ENCODE measurements at regions not wholly inside any gene's neighbourhood (a gene's known extent, or its start where the extent isn't known, plus 50 kb on each side); places are given as distances from the start of the nearest gene placed in this dataset.

DNA sequence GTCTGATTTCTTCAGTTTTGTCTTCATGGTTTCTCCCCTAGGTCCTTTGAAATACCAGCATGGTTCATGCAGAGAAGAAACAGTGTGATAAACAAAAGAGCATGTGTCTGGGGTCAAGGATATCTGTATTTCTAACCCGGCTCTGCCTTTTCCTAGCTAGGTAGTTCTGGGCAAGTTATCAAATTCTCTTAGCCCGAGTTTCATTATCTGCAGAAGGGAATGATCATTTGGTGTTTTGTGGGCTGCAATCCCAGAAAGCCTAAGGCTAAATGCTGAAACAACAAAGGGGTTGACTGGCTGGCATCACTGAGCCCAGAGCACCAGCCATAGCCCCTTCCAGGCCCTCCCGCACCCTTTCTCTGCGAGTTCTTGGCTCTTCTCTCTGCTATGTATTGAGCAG, 51.7 kb upstream of the DAPL1 start:
- FAIRE-seq (no peak), DNase-seq (ENCODE audit: low read depth, low spot score) (no peak)
- H3K9me1 ChIP-seq (replicated peaks; ENCODE audit: control insufficient read depth, extremely low read depth, insufficient read depth, low read length), result no peaks in the 10 kb centered on the region
- H3K79me2 ChIP-seq (ENCODE audit: control insufficient read depth, insufficient read depth, low read length), result no peaks in the 10 kb centered on the region
- no peak overlapping the region for H2AFZ ChIP-seq (ENCODE audit: low read depth, low read length)
- no peak overlapping the region for H3K4me3 ChIP-seq (replicated peaks in 1 of 3; ENCODE audit: insufficient read depth in 1 of 3, low read depth in 1 of 3, low read length in 3 of 3)
- intact Hi-C loops (cut with micrococcal nuclease) (no loop called here), dilution Hi-C loops (cut with MboI; ENCODE audit: extremely low pct_ligation_motif_present, low sequenced_read_pairs) (no loop called here)
- ChIA-PET CTCF (interaction anchor here (0.9 to 7.9 kb wide), 7 partner anchors 11 to 1247 kb away, joined by 3 to 143 read pairs (median 30); partner anchors contain the start of genes CCDC148 and PKP4), POLR2A (no interaction called here)
- peaks cover 16 to 17% of the 10 kb centered on the region in 2 experiments for H3K27me3 ChIP-seq (ENCODE audit: control insufficient read depth in 2 of 2, insufficient read depth in 2 of 2, low read length in 2 of 2)
- no TSS peak for BruUV-seq (replicated peaks)
- H3K4me2 ChIP-seq (ENCODE audit: insufficient read depth, low read length), result no peak overlapping the region
- H3K9ac ChIP-seq (replicated peaks; ENCODE audit: extremely low read depth, insufficient read depth, low read length), result no peak overlapping the region
- peaks cover 3% of the 10 kb centered on the region for H3K4me1 ChIP-seq (ENCODE audit: control insufficient read depth, extremely low read depth, insufficient read depth, low read length)
- TF ChIP-seq JUN (IDR thresholded peaks at IDR 0.05; ENCODE audit: borderline replicate concordance, insufficient read depth, insufficient read length, low read depth), result no peak
- TF ChIP-seq, protein P1, sequence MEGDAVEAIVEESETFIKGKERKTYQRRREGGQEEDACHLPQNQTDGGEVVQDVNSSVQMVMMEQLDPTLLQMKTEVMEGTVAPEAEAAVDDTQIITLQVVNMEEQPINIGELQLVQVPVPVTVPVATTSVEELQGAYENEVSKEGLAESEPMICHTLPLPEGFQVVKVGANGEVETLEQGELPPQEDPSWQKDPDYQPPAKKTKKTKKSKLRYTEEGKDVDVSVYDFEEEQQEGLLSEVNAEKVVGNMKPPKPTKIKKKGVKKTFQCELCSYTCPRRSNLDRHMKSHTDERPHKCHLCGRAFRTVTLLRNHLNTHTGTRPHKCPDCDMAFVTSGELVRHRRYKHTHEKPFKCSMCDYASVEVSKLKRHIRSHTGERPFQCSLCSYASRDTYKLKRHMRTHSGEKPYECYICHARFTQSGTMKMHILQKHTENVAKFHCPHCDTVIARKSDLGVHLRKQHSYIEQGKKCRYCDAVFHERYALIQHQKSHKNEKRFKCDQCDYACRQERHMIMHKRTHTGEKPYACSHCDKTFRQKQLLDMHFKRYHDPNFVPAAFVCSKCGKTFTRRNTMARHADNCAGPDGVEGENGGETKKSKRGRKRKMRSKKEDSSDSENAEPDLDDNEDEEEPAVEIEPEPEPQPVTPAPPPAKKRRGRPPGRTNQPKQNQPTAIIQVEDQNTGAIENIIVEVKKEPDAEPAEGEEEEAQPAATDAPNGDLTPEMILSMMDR (IDR thresholded peaks at IDR 0.05; ENCODE audit: extremely low read depth in 1 of 2, insufficient read depth in 1 of 2, low read depth in 1 of 2, low read length in 2 of 2), result no peak
- no peak for TF ChIP-seq POLR2AphosphoS5 (IDR thresholded peaks at IDR 0.05; ENCODE audit: insufficient read depth, low read depth, low read length)
- no peak for TF ChIP-seq FOS (IDR thresholded peaks at IDR 0.05; ENCODE audit: borderline replicate concordance, insufficient read depth, low read length)
- TF ChIP-seq, protein P2, sequence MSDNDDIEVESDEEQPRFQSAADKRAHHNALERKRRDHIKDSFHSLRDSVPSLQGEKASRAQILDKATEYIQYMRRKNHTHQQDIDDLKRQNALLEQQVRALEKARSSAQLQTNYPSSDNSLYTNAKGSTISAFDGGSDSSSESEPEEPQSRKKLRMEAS (IDR thresholded peaks at IDR 0.05; ENCODE audit: insufficient read depth, insufficient read length), result no peak
- TF ChIP-seq POLR2A (IDR thresholded peaks at IDR 0.05; ENCODE audit: low read depth, low read length), result no peak
- TF ChIP-seq EZH2 (IDR thresholded peaks at IDR 0.05; ENCODE audit: borderline replicate concordance, low read depth, low read length, severe bottlenecking), result no peak
- no peak for TF ChIP-seq GATA2 (IDR thresholded peaks at IDR 0.05; ENCODE audit: insufficient read depth, insufficient read length, low read depth, low read length)
- no peak for TF ChIP-seq MYC (IDR thresholded peaks at IDR 0.05; ENCODE audit: low read depth, low read length)
- no peaks in the 10 kb centered on the region for H3K9me3 ChIP-seq (replicated peaks; ENCODE audit: control insufficient read depth, insufficient read depth, low read length)
- H3K27ac ChIP-seq (ENCODE audit: insufficient read depth, low read depth, low read length), result no peak overlapping the region
- no peaks in the 10 kb centered on the region for H4K20me1 ChIP-seq (replicated peaks; ENCODE audit: control insufficient read depth, extremely low read depth, insufficient read depth, low read length)
- no peaks in the 10 kb centered on the region for H3K36me3 ChIP-seq (ENCODE audit: control insufficient read depth in 2 of 2, extremely low read depth in 1 of 2, insufficient read depth in 2 of 2, low read length in 2 of 2)

Data from endothelial cell of umbilical vein (primary cell).